Superior temporal gyrus (tissue), 1 donor: ENCODE measurements at regions not wholly inside any gene's neighbourhood (a gene's known extent, or its start where the extent isn't known, plus 50 kb on each side); places are given as distances from the start of the nearest gene placed in this dataset.
A peak's percentile ranks its signal among the peaks of the same experiment; 100 is the strongest.
"Not testable (repeated sequence)": the region's sequence is repeated elsewhere in the genome, so short reads cannot be mapped to it uniquely, and the experiment has no call there.

Source experiments
- DNase-seq: peaks from one replicate; pipeline ENCODE4 v3.0.0-alpha.2; 2016; ENCODE audit errors: extremely low spot score

DNA sequence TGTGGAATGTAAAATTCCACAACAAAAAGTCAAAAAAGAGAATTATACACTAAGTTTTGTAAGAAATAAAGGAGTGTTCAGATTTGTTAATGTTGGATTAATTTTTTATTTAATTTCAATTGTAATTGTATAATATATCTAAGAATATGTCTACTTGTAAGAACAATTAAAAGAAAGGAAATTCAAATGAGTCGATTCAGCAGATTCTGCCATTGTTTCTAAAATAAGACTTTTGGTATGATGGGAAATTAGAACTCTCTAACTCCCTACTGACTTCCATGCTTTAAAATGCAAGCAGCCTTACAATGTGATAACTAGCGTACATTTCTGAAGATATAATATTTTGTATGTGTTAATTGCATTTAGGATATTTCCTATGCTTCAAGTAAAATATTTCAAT lies 395.9 kb upstream of the ZNF717 start:
- DNase-seq = no peak

DNA sequence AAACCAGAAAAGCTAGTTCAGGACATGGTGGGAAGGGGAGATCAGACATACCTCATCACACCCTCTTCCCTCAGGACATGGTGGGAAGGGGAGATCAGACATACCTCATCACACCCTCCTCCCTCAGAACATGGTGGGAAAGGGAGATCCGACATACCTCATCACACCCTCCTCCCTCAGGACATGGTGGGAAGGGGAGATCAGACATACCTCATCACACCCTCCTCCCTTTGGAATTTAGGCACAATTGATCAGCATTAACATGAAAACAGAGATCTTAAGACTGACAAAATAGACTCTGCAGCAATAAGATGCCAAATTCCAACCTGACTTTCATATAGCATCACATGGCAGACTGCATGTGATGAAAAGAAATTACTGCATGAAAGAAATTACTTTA lies 412.7 kb upstream of the ZNF717 start:
- no peak for DNase-seq

DNA sequence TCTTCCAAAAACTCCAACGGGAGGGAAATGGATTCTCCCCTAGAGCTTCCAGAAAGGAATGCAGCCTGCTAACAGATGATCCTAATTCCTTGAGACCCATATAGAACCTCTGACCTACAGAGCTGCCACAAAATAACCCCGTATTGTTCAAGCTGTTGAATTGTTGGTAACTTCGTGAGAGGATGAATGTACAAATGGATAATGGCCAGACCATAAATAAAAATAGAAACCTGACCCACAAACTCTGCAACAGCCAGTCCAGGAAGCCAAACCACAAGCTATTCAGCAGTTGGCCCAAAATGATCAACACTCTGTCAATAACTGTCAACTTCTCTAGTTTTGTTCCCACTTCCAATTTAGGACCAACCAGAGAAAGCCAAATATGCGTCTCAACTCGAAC lies 414.0 kb upstream of the ZNF717 start:
- DNase-seq = no peak

DNA sequence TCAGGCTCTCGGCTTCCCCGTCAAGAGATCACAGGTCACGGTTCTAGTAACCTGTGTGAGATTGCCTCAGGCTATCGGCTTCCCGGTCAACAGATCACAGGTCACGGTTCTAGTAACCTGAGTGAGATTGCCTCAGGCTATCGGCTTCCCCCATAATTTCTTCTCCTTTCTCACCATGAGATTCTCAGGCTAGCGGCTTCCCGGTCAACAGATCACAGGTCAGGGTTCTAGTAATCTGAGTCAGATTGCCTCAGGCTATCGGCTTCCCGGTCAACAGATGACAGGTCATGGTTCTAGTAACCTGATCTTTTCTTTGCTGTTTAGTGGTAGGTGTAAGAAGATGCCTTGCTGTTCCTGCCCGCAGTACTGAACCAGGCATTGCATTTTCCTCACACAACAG lies 418.2 kb upstream of the ZNF717 start:
- no peak for DNase-seq

DNA sequence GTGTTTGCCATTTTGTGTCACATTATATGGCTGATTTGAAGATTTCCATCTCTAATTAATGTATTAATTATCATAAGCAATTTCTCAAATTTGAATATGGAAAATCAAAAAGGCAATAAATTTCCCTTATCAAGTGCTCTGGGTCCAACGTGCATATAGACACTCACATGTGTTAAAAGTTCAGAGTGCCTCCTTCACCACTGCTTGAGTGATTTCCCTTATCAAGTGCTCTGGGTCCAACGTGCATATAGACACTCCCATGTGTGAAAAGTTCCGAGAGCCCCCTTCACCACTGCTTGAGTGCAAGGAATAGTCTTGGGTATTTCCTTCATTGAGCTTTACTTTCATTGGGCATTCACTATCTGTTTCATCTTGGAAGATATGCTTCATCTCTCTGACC lies 421.0 kb upstream of the ZNF717 start:
- no peak for DNase-seq

DNA sequence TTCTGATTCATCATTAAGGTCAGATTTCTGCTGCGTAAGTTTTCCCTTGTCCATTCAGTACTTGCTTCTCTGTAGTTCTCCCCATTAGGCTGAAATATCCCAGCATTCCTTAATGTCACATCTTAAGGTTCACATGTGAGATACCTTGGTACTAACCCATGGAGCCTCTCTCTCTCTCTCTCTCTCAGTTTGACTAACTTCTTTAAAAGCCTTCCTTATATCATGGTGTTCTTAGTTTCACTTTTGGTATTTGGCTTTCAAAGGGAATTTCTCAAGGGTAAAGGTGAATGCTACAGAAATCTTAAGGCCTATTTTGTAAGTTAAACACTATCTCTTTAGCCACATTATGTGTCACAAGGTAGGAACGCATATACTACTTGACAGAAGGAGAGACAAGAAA lies 427.3 kb upstream of the ZNF717 start:
- DNase-seq = no peak

DNA sequence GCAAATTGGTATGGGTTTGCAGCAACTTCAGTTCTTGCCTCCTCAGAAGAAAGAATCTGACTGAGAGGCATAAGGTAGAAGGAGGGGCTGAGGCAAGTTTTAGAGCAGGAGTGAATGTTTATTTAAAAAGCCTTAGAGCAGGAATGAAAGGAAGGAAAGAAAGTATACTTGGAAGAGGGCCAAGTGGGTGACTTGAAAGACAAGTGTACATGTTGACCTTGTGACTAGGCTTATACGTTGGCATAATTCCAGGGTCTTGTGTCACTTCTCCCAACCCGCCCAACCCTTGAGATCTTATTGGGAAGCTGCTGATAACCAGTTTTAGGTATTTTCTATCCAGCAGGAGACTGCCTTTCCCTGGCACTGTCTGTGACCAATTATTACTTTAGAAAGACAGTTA lies 436.9 kb upstream of the ZNF717 start:
- DNase-seq = no peak

DNA sequence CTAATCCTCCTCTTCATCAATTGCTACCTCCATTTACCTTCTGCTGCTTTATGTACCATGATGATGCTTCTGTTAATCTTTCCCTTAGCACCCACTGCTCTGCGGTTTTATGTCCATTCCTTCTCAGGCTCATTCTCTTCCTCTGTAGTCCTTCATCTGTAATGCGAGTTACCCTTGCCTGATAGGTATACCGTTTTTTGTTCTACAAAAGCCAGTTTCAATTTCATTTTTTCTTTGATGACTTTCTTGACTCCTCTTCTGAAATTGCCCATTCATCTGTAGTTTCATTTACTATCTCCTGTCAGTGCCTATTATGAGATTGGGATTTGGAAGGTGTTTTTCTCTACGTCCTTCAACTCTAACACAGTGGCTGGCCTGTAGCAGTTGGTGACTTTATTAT lies 445.9 kb upstream of the ZNF717 start:
- DNase-seq = no peak

DNA sequence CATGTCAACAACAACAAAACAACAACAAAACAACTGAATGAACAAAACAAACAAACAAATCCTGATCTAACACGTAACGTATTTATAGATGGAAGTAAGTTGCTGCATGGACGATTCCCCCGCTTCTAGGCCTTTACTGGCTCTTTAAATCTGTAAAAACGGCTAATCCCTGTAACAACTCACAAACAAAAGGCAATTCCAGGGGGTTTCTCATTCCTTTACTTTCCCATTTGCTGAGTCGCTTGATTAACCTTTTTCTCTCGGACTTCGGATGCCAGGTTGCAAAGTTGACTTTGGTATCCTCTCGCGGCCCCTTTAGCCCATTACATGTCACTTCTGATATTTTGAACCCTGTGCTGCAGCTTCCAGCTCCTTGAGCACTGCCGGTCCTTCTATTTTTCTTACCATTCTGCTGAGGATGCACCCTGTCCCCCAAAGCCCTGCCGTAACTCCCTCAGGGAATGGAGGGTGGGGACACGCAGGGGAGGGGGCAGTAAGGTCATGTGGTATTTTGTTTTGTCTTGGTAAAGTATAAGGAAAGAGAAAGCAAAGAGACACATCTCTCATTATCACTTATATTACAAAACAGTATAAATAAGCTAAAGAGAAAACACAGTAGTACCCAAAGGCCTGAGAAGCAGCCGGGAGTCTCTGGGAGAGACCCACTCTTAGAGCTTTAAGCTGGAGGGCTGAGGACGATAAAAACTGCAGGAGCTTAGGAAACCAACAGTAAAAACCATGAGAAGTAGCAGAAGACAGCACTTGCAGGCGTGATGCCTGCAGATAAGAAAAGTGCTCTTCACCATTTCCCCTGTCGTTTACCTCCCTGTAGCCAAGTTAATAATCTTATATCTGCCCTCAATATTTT lies 457.8 kb upstream of the ZNF717 start:
- no peak for DNase-seq

DNA sequence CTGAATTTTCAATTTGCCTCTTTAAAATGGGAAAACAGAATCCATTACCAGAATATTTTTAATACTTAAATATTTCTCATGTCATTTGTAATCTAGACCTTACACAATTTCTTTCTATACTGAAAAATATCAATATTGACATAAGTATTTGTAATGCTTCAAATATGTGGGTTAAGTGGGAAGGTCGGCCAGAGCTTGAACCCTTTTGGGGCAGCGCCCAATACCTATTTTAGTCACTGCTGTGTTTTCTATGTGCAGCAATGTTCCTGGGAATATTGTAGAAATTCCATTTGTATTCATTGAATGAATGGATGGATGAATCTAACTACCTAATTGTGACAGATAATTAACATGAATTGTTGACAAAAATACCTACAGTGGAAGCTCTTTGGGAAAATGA lies 459.7 kb upstream of the ZNF717 start:
- no peak for DNase-seq

DNA sequence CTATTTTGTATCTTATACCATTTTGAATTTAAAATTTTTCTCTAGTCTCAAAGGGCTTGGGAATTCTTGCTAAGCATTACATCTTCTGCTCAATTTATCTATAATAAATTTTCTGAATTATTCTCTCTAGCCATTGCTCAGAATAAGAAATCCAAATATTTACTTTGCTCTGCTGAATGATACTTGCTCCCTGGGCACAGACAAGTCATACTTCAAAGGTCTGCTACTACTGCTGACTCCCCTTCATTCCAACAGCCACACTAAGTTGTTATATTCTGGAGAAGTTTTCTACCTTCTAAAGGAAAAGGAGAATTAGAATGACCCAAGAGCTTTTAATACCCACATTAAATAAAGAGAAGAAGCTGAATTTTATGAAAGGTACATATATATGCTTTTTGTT lies 460.3 kb upstream of the ZNF717 start:
- no peak for DNase-seq

DNA sequence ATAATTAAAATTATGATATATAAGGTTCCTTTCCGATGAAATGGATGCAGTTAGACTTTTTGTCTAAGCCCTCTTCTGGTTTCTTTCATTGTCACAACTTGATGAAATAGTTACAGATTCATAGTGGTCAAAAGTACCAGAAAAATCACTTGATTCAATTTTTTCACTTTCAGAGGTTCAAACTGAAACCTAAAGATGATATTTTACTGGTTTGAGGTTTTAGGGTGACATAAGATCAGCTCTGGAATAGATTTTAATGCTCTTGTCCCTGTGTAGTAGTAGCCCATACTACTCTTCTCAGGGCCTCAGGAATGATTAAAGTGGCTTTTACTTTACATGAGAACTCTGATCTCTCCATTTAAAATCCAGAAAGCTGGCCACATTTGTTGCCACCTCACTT lies 479.1 kb upstream of the ZNF717 start:
- no peak for DNase-seq

DNA sequence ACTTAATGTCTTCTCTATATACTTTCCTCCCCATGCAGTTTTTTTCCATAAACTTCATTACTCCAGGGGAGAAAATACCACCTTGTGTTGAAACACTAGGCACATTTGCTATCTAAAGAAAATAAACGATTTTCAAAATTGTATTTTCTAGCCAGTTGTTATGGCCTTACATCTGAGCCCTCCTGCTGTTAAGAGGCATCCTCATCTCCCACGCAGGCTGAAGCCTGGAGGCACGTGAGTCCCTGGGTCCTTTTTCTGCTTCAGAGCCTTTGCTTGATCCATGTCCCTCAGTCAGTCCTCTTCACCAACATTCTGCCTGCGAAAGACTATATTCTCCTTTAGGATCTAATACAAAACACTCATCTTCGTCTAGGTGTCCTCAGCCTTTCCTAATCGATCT lies 479.6 kb upstream of the ZNF717 start:
- DNase-seq = no peak

DNA sequence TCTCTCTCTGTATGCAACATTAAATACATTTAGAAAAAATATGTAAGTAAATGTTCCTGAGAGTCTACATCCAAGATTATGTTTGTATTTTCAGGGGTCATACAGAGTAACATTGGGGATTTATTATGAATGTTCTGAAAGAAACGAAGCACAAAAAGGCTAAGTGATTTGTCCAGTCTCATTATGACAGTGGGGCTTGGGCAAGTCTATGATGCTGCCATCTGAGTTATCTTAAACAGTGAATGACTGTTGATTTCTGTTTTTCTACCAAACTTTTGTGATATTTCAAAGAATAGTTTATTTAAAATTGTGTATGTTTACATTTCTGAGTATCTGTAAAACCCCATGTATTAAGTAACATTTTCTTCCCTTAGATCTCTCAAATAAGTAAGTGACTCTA lies 481.2 kb upstream of the ZNF717 start:
- no peak for DNase-seq

DNA sequence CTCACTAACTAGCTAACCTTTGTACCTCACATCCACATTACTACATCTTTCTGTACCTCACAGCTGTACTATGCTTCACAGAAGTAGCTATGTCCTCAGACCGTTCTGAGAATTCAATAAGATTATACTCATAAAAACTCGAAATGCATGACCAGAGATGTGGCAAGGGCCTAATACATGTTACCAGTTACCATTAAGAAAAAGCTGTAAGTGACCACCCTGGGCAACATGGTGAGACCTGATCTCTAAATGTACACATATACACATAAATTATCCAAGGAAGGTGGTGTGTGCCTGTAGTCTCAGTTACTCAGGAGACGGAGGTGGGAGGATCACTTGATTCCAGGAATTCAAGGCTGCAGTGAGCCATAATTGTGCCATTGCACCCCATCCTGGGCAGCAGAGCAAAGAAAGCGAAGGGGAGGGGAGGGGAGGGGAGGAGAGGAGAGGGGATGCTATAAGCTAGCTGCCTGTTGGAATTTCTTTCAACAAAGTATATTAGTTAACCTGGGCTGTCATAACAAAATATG lies 482.6 kb upstream of the ZNF717 start:
- no peak for DNase-seq

DNA sequence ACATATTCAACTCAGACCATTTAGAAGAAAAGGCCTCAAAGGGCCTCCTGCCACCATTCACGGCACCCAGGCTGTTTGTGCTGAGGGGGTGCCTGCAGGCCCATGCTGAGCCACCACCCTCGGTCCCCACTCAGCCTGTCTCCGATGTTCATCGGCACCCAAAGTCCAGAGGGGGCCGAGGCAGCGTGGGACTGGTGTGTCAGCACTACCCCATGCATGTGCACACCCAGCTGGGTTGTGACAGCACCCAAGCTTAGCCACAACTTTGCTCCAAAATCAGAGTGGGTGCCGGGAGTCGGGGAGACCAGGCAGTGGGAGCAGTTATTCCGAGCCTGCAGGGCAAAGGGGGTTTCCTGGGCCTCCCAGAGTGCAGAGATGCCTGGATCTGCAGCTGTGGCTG lies 508.5 kb upstream of the ZNF717 start:
- no peak for DNase-seq

DNA sequence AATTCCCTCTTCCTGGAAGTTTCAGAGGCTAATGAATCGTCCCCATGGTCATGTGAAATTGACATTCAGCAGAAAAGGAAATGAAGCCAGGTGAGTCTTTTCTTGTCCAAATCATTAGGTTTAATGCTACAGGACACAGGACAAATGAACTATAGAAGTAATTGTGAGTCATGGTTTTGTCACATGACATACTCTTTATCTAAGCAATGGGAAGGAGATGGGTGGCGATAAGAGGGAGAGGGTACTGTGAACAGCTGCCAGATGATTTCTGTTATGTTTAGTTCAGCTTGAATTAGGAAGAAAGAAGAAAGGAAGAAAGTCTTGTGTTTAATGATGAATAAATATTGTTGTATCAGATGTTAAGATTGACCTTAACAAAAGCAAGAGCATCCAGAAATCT lies 515.4 kb upstream of the ZNF717 start:
- DNase-seq = no peak

DNA sequence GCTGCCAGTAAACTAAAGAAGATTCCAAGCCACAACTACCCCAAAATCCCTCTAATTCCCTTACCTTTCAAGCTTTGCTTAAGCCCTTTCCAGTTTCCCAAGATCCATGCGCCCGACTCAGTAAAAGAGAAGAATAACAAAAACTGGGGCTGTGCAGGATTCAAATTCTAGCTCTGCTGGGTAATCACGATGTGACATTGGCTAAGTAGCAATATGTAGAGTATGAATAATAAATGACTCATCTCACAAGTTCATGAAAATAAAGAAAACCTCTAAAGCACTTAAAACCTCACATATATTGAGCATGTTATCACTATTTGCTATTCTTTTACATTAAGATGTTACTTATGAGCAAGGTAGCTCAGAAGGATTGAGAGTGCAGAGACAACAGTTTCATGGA lies 522.2 kb upstream of the ZNF717 start:
- DNase-seq = no peak

DNA sequence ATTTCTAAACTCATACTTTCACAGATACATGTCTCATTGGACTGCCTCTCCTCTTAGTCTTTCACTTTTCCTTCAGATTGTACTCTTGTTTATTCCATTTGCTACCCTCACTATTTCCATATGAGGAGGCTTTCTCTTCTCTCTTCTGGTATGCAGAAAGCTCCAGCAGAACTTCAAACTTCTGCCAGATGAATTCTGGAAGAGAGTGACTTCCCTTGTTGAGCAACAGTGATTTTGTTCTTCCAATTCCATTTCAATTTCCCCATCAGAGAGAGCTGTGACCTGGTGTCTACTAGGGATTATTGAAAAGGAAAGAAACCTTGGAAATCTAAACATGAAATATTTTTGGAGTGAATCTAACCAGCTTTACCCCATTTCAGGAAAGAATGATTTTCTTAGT lies 523.2 kb upstream of the ZNF717 start:
- no peak for DNase-seq

DNA sequence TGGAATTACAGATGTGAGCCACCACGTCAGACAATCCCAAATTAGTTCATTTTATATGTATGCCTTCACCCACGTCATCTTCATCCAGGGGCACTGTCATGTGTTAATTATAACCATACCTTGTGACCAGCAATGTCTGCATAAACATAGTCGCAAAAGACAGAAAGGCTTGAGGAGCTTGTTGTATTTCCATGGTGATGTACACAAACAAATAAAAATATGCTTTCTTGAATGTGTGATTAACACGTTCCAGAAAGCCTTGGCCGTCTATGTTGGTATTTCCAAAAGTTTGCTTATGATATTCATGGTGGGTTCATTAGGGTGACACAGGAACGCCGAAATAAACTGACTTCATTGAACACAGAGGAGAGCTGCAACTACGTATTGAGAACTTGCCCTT lies 524.7 kb upstream of the ZNF717 start:
- DNase-seq = no peak

DNA sequence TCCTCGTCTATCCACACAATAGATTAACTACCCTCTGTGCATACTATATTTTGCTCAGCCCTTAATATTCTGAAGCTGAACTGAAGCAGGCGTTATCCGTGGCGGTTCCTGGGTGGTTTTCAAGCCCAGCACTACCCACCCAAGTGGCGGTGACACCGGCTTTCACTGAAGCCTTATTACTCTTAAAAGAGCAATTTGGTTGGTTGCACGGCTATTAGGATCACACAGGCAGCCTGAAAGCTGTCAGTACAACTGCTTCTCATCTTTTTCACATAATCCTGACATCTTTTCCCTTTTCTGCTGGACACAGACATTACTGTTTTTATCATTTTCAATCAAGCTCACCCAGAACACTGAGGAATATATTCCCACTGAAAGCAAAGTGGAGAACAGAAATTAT lies 525.3 kb upstream of the ZNF717 start:
- DNase-seq = peak; percentile 44

DNA sequence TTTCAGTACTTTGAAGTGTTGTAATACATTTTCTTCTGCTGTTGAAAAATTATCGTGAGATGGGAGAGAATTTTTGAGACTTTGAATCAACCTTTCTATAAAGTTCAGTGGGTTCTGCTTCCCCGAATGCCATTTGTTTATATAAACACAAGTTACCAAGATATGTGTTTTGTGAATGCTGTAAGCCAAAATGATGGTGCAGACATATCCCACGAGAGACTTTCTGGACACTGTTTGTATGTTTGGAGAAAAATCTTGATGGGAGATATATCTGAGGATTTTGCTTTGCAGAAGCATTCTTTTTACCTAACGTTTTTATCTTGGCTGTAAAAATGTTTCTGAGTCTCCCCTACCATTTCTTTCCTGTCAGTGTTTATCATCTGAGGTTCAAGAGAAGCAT lies 526.6 kb upstream of the ZNF717 start:
- DNase-seq = no peak

DNA sequence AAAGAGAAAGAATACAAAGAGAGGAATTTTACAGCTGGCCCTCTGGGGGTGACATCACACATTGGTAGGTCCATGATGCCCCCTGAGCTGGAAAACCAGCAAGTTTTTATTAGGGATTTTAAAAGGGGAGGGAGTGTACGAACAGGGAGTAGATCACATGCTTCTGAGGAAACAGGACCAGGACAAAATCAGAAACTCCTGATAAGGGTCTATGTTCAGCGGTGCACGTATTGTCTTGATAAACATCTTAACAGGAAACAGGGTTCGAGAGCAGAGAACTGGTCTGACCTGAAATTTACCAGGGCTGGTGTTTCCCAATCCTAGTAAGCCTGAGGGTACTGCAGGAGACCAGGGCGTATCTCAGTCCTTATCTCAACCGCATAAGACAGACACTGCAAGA lies 530.6 kb upstream of the ZNF717 start:
- DNase-seq = not testable (repeated sequence)

DNA sequence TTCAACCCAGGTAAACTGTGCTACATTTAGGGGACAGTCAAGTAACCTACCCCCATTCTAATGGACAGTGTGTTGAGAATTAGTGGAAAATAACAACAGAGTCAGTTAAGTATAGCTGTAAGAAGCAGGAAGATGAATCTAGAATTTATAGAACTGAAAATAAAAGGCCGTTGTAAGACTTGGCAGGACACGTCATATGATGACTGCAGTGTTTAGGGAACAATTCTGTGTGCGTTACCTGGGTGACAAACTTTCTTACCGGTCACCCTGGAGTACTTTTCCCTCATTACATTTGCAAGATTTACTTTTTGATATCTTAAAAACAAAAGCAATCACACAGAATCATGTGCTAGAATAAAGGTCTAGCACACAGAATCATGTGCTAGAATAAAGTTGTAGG lies 536.3 kb upstream of the ZNF717 start:
- DNase-seq = no peak
